ENCODE measurements at regions not wholly inside any gene's neighbourhood (a gene's known extent, or its start where the extent isn't known, plus 50 kb on each side); places are given as distances from the start of the nearest gene placed in this dataset.

GRCh38 chrX:69260169-69260568, 94.9 kb upstream of the PJA1 start:
- peaks cover 0 to 25% (median 0%) of the 10 kb centered on the region in 3 donors for H3K27me3 ChIP-seq (ENCODE audit: insufficient read depth in 3 of 3, low read length in 2 of 3)
- intact Hi-C loops (cut with DNase I), result no loop called here
- DNase-seq (no peak), ATAC-seq (no peak)
- no peak overlapping the region for H3K4me3 ChIP-seq
- no peaks in the 10 kb centered on the region for H3K9me3 ChIP-seq
- TF ChIP-seq CTCF (IDR thresholded peaks at IDR 0.05), result no peak
- H3K36me3 ChIP-seq (ENCODE audit: insufficient read depth in 1 of 2, low read depth in 1 of 2), result no peaks in the 10 kb centered on the region
- no peaks in the 10 kb centered on the region for H3K4me1 ChIP-seq
- H3K27ac ChIP-seq, result no peak overlapping the region
- WGBS, 3 donors, result 50 to 91% (median 72%) methylated on average over 2 of the region's 2 CpGs

DNA sequence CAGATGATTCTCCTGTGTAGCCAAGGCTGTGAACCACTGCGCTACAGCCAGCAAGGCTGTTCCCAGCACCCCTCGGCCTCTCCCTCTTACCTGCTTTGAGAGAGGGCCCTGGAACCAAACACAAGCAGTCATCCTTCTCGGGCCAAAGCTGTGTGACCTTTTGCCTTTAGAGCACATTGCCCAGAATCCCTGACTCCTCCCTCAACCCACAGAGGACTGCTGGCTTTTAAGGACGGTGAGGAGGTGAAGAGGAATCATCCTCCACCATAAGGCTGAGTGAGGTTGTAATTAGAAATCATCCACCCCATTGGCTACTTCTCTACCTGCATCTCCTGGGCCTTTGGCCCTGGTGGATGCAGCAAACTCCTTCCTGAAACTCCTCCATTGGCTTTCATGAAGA, 93.6 kb upstream of the PJA1 start:
- no peaks in the 10 kb centered on the region for H3K4me1 ChIP-seq
- no peak for ATAC-seq
- peaks cover 0 to 18% (median 0%) of the 10 kb centered on the region in 3 donors for H3K27me3 ChIP-seq (ENCODE audit: insufficient read depth in 3 of 3, low read length in 2 of 3)
- no peak for TF ChIP-seq CTCF (IDR thresholded peaks at IDR 0.05)
- no peaks in the 10 kb centered on the region for H3K9me3 ChIP-seq
- intact Hi-C loops (cut with DNase I), result no loop called here
- no peaks in the 10 kb centered on the region for H3K36me3 ChIP-seq (ENCODE audit: insufficient read depth in 1 of 2, low read depth in 1 of 2)
- no peak overlapping the region for H3K4me3 ChIP-seq
- 75 to 95% (median 79%) methylated on average over 4 of the region's 4 CpGs for WGBS, 3 donors
- H3K27ac ChIP-seq, result no peak overlapping the region
- no peak for DNase-seq

DNA sequence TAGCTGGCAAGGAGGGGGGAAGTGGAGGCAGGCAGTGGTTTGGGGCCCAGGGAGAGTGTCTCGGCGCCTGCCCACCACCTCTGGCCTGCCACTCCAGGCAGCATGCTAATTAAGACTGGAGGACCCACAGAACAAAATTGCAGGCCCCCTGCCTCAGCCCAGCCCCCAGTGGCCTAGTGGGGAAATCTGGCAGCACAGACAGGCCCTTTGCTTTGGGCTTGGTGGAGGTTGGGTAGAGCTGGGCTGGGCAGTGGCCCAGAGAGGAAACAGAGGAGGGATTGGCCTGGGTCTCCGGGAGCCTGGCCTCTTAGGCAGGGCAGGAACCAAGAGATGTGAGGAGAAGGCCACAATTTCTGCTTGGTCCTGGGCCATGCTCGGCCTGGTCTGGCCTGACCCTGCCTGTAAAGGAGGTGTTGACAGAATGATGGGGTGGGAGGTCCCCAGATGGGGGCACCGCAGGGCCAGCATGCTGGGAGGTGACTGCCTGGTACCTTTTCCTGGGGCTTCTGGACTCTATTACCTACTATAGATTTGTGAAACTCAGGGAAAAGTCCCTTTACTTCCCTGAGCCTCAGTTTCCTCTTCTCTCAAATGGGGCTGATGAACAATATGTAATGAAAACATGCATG, 92.4 kb upstream of the PJA1 start:
- no peaks in the 10 kb centered on the region for H3K36me3 ChIP-seq (ENCODE audit: insufficient read depth in 1 of 2, low read depth in 1 of 2)
- no peak overlapping the region for H3K27ac ChIP-seq
- no peak overlapping the region for H3K4me3 ChIP-seq
- H3K4me1 ChIP-seq, result no peaks in the 10 kb centered on the region
- H3K9me3 ChIP-seq, result no peaks in the 10 kb centered on the region
- ATAC-seq (no peak), DNase-seq (no peak)
- no peak for TF ChIP-seq CTCF (IDR thresholded peaks at IDR 0.05)
- intact Hi-C loops (cut with DNase I), result no loop called here
- 62 to 77% (median 63%) methylated on average over 5 of the region's 5 CpGs for WGBS, 3 donors
- H3K27me3 ChIP-seq (ENCODE audit: insufficient read depth in 3 of 3, low read length in 2 of 3), result peaks cover 0 to 5% (median 0%) of the 10 kb centered on the region in 3 donors

DNA sequence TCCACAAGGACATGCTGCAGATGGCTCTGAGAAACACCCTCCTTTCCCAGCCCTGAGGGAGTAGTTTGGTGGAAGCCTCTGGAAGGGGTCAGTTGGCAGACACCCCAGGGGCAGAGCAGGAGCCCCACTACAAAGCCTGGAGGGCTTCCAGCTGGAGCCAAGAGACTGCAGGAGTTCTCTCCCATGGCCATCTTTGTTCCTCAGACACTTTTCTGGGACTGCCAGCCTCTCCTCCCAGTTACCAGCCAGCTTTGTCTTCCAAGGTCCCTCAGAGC, 91.0 kb upstream of the PJA1 start:
- H3K4me3 ChIP-seq, result no peak overlapping the region
- no peak for DNase-seq
- ATAC-seq, result no peak
- no peak overlapping the region for H3K27ac ChIP-seq
- no peaks in the 10 kb centered on the region for H3K4me1 ChIP-seq
- TF ChIP-seq CTCF (IDR thresholded peaks at IDR 0.05), result no peak
- H3K27me3 ChIP-seq (ENCODE audit: insufficient read depth in 3 of 3, low read length in 2 of 3), result no peaks in the 10 kb centered on the region
- H3K36me3 ChIP-seq (ENCODE audit: insufficient read depth in 1 of 2, low read depth in 1 of 2), result no peaks in the 10 kb centered on the region
- intact Hi-C loops (cut with DNase I), result no loop called here
- H3K9me3 ChIP-seq, result no peaks in the 10 kb centered on the region
